DND-41 (cell line): ENCODE measurements at regions not wholly inside any gene's neighbourhood (a gene's known extent, or its start where the extent isn't known, plus 50 kb on each side); places are given as distances from the start of the nearest gene placed in this dataset.
"Not testable (repeated sequence)": the region's sequence is repeated elsewhere in the genome, so short reads cannot be mapped to it uniquely, and the experiment has no call there.

Experiments used
- ATAC-seq: fragments of 200-7000 bp; cut with Tn5 transposase; 3 replicates; pipeline ENCODE4 v1.9.1; 2021; ENCODE audit warnings: low read depth; ENCODE audit not compliant: insufficient read depth
- DNase-seq: peaks from one replicate; pipeline ENCODE4 v3.0.0-alpha.2; 2020
- H2AFZ ChIP-seq: 2 replicates; pipeline ENCODE4 v1.6.0; 2012; ENCODE audit warnings: low read depth, low read length
- H3K27ac ChIP-seq: 2 replicates; pipeline ENCODE4 v1.5.1; 2012; ENCODE audit warnings: low read length, inconsistent platforms
- H3K27me3 ChIP-seq: fragments of 200-600 bp; sonication (generic); 2 replicates; pipeline ENCODE4 v1.6.0; 2012; ENCODE audit warnings: low read length, mild to moderate bottlenecking, inconsistent platforms; ENCODE audit not compliant: insufficient read depth, poor library complexity
- H3K36me3 ChIP-seq: 2 replicates; pipeline ENCODE4 v1.5.1; 2012; ENCODE audit warnings: low read length, inconsistent platforms; ENCODE audit not compliant: insufficient read depth
- H3K4me1 ChIP-seq: 2 replicates; pipeline ENCODE4 v1.5.1; 2012; ENCODE audit warnings: mild to moderate bottlenecking, low read length; ENCODE audit not compliant: insufficient read depth
- H3K4me2 ChIP-seq: 2 replicates; pipeline ENCODE4 v1.6.0; 2012; ENCODE audit warnings: mild to moderate bottlenecking, moderate library complexity, low read length, inconsistent platforms; ENCODE audit not compliant: insufficient read depth
- H3K4me3 ChIP-seq, 2 experiments: fragments of 200-600 bp in 1 of 2; shearing (Covaris generic) in 1 of 2; 2 replicates each; pipeline ENCODE4 v1.5.1; 2012 to 2016; ENCODE audit warnings: inconsistent platforms in 2 of 2, low read length in 2 of 2, mild to moderate bottlenecking in 2 of 2, low read depth in 1 of 2, moderate library complexity in 1 of 2
- H3K79me2 ChIP-seq: 2 replicates; pipeline ENCODE4 v1.6.0; 2012; ENCODE audit warnings: low read length, inconsistent platforms; ENCODE audit not compliant: insufficient read depth
- H3K9ac ChIP-seq: 2 replicates; pipeline ENCODE4 v1.6.0; 2012; ENCODE audit warnings: low read depth, mild to moderate bottlenecking, inconsistent platforms, low read length, moderate library complexity
- H3K9me3 ChIP-seq: 2 replicates; pipeline ENCODE4 v1.5.1; 2012; ENCODE audit warnings: low read length, moderate library complexity, mild to moderate bottlenecking, inconsistent platforms; ENCODE audit not compliant: insufficient read depth, severe bottlenecking
- H4K20me1 ChIP-seq: 2 replicates; pipeline ENCODE4 v1.6.0; 2012; ENCODE audit warnings: low read length; ENCODE audit not compliant: insufficient read depth
- EZH2 ChIP-seq: IDR thresholded peaks from 3 replicates; pipeline ENCODE4 v1.6.1; 2012; ENCODE audit warnings: borderline replicate concordance, low read depth, mild to moderate bottlenecking, moderate library complexity, low read length, inconsistent platforms; ENCODE audit not compliant: severe bottlenecking
- TF ChIP-seq, protein P1 (sequence below): IDR thresholded peaks from 2 replicates; pipeline ENCODE4 v1.5.1; 2012; ENCODE audit warnings: borderline replicate concordance, low read length, moderate library complexity, mild to moderate bottlenecking; ENCODE audit not compliant: poor library complexity, severe bottlenecking; ENCODE audit errors: extremely low read depth

DNA sequence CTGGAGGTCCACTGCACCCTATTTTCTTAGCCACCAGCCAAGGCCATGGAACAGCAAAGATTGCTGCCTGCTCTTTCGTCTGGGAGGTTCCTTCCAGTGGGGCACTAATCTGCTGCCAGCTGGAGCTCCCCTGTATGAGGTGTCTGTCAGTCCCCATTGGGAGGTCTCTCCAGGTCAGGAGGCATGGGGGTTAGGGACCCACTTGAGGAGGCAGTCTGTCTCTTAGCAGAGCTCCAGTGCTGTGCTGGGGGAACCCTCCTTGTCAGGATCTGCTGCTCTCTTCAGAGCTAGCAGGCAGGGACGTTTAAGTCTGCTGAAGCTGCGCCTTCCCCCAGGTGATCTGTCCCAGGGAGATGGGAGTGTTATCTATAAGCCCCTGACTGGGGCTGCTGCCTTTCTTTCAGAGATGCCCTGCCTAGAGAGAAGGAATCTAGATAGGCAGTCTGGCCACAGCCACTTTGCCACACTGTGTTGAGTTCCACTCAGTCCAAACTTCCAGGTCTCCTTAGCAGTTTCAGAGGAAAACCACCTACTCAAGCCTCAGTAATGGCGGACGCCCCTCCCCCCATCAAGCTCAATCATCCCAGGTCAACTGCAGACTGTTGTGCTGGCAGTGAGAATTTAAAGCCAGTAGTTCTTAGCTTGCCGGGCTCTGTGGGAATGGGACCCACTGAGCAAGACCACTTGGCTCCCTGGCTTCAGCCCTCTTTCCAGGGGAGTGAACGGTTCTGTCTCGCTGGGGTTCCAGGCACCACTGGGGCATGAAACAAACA is 317.7 kb downstream of the LRRC70 start:
- Histone ChIP-seq H2AFZ (no peak overlapping the region), H3K9me3 (no peaks in the 10 kb centered on the region)

GRCh38 chr5:62886603-62887315 is 308.1 kb downstream of the LRRC70 start:
- H2AFZ ChIP-seq, result no peak overlapping the region

More for the DNA sequence above, 317.7 kb downstream of the LRRC70 start:
- H4K20me1 ChIP-seq, result no peaks in the 10 kb centered on the region; the same call in 1 of the 2 replicates
- no peak for TF ChIP-seq EZH2
- TF ChIP-seq, protein P1, sequence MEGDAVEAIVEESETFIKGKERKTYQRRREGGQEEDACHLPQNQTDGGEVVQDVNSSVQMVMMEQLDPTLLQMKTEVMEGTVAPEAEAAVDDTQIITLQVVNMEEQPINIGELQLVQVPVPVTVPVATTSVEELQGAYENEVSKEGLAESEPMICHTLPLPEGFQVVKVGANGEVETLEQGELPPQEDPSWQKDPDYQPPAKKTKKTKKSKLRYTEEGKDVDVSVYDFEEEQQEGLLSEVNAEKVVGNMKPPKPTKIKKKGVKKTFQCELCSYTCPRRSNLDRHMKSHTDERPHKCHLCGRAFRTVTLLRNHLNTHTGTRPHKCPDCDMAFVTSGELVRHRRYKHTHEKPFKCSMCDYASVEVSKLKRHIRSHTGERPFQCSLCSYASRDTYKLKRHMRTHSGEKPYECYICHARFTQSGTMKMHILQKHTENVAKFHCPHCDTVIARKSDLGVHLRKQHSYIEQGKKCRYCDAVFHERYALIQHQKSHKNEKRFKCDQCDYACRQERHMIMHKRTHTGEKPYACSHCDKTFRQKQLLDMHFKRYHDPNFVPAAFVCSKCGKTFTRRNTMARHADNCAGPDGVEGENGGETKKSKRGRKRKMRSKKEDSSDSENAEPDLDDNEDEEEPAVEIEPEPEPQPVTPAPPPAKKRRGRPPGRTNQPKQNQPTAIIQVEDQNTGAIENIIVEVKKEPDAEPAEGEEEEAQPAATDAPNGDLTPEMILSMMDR, result no peak
- no peaks in the 10 kb centered on the region for H3K4me1 ChIP-seq
- no peak for DNase-seq
- H3K36me3 ChIP-seq, result no peaks in the 10 kb centered on the region
- no peaks in the 10 kb centered on the region for H3K27me3 ChIP-seq
- H3K9ac ChIP-seq, result no peak overlapping the region
- ATAC-seq, result no peak
- H3K4me2 ChIP-seq, result no peak overlapping the region
- no peak overlapping the region for H3K27ac ChIP-seq
- H3K4me3 ChIP-seq, result no peak overlapping the region
- no peaks in the 10 kb centered on the region for H3K79me2 ChIP-seq

GRCh38 chr5:62837330-62837729 is 258.7 kb downstream of the LRRC70 start:
- not testable (repeated sequence) for ATAC-seq, H3K9ac ChIP-seq, H3K79me2 ChIP-seq

More at GRCh38 chr5:62886603-62887315, 308.1 kb downstream of the LRRC70 start:
- Histone ChIP-seq H3K27me3 (no peaks in the 10 kb centered on the region), H4K20me1 (no peaks in the 10 kb centered on the region), H3K9ac (no peak overlapping the region), H3K9me3 (no peaks in the 10 kb centered on the region), H3K4me3 (no peak overlapping the region), H3K79me2 (no peaks in the 10 kb centered on the region), H3K4me2 (no peak overlapping the region), H3K4me1 (no peaks in the 10 kb centered on the region), H3K36me3 (no peaks in the 10 kb centered on the region), H3K27ac (no peak overlapping the region)
- TF ChIP-seq EZH2, result no peak
- TF ChIP-seq, protein P1, result no peak
- DNase-seq, result no peak
- ATAC-seq, result no peak

DNA sequence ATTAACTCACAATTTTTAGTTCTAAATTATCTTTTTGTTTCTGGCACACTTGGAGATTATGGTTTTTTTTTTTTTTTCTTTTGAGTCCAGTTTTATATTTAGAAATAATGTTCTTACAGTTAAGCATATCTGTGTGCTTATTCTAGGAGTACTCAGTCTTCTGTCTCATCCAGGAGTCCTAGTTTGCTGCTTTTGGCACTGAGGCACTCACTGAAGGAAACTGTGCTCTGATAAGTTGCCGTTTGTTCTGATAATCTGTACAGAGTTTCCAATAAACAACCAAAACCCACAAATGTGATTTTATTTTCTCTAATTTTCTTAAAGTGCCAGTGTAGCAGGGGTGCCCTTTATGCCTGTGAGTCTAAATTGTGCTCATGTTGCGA is 251.0 kb downstream of the LRRC70 start:
- Histone ChIP-seq H3K9me3 (no peaks in the 10 kb centered on the region), H3K4me2 (no peak overlapping the region), H3K27ac (no peak overlapping the region), H3K4me1 (no peaks in the 10 kb centered on the region), H3K4me3 (no peak overlapping the region), H2AFZ (no peak overlapping the region), H3K27me3 (no peaks in the 10 kb centered on the region), H3K79me2 (no peaks in the 10 kb centered on the region), H3K36me3 (no peaks in the 10 kb centered on the region), H3K9ac (no peak overlapping the region), H4K20me1 (no peaks in the 10 kb centered on the region)
- no peak for DNase-seq
- no peak for TF ChIP-seq EZH2
- TF ChIP-seq, protein P1, result no peak
- ATAC-seq, result no peak

More at GRCh38 chr5:62837330-62837729, 258.7 kb downstream of the LRRC70 start:
- not testable (repeated sequence) for H3K4me3 ChIP-seq, H2AFZ ChIP-seq, H3K4me2 ChIP-seq, H3K27me3 ChIP-seq, H3K9me3 ChIP-seq, H3K27ac ChIP-seq, DNase-seq, H3K36me3 ChIP-seq, H4K20me1 ChIP-seq, H3K4me1 ChIP-seq
